Activated CD4-positive, alpha-beta T cell treated with anti-CD3 and anti-CD28 coated beads, Interleukin-2, amount 10 ng/mL, durations not matched to agents 24 days and 14 days (primary cell): ENCODE measurements at regions not wholly inside any gene's neighbourhood (a gene's known extent, or its start where the extent isn't known, plus 50 kb on each side); places are given as distances from the start of the nearest gene placed in this dataset.

Experiments used
- DNase-seq: peaks from one replicate; pipeline ENCODE4 v3.0.0; 2022
- H3K27ac Mint-ChIP-seq: one replicate; pipeline ENCODE4 v1.8.0; 2022; ENCODE audit warnings: mild to moderate bottlenecking, mixed read lengths
- H3K27me3 Mint-ChIP-seq: one replicate; pipeline ENCODE4 v1.8.0; 2022; ENCODE audit warnings: mixed read lengths
- H3K36me3 Mint-ChIP-seq: one replicate; pipeline ENCODE4 v1.8.0; 2022; ENCODE audit warnings: low read depth, mild to moderate bottlenecking, mixed read lengths
- H3K4me1 Mint-ChIP-seq: one replicate; pipeline ENCODE4 v1.8.0; 2021; ENCODE audit warnings: mixed read lengths
- H3K4me3 Mint-ChIP-seq: one replicate; pipeline ENCODE4 v1.8.0; 2022; ENCODE audit warnings: mild to moderate bottlenecking, moderate library complexity, mixed read lengths
- H3K9me3 Mint-ChIP-seq: one replicate; pipeline ENCODE4 v1.8.0; 2021; ENCODE audit warnings: mixed read lengths
- intact Hi-C: fragments of 100-400 bp; cut with micrococcal nuclease; formaldehyde crosslinking; loops from one replicate; pipeline ENCODE4 v1.15.1; 2023

GRCh38 chr5:74476046-74476818 lies 164.3 kb downstream of the ENC1 start:
- Mint-ChIP-seq H3K36me3 (no peaks in the 10 kb centered on the region), H3K27ac (no peak overlapping the region), H3K9me3 (no peaks in the 10 kb centered on the region), H3K4me3 (no peak overlapping the region), H3K27me3 (peaks cover 9% of the 10 kb centered on the region), H3K4me1 (no peaks in the 10 kb centered on the region)
- intact Hi-C loops = no loop called here
- no peak for DNase-seq

GRCh38 chr5:74471875-74472274 lies 168.7 kb downstream of the ENC1 start:
- Mint-ChIP-seq H3K9me3 (no peaks in the 10 kb centered on the region), H3K4me1 (no peaks in the 10 kb centered on the region), H3K4me3 (no peak overlapping the region), H3K36me3 (no peaks in the 10 kb centered on the region), H3K27ac (no peak overlapping the region), H3K27me3 (peaks cover 7% of the 10 kb centered on the region)
- intact Hi-C loops = no loop called here
- no peak for DNase-seq

- intact Hi-C loops = no loop called here
Observed at GRCh38 chr5:74469234-74469994, 171.1 kb downstream of the ENC1 start.

GRCh38 chr5:74468421-74468820 lies 172.1 kb downstream of the ENC1 start:
- Mint-ChIP-seq H3K27me3 (no peaks in the 10 kb centered on the region), H3K9me3 (no peaks in the 10 kb centered on the region), H3K36me3 (no peaks in the 10 kb centered on the region), H3K4me1 (no peaks in the 10 kb centered on the region), H3K27ac (no peak overlapping the region), H3K4me3 (no peak overlapping the region)
- DNase-seq = no peak
- intact Hi-C loops = no loop called here

More at GRCh38 chr5:74469234-74469994, 171.1 kb downstream of the ENC1 start:
- H3K27me3 Mint-ChIP-seq = peaks cover under 1% of the 10 kb centered on the region
- no peaks in the 10 kb centered on the region for H3K36me3 Mint-ChIP-seq
- no peaks in the 10 kb centered on the region for H3K4me1 Mint-ChIP-seq
- no peak for DNase-seq
- no peak overlapping the region for H3K27ac Mint-ChIP-seq
- H3K4me3 Mint-ChIP-seq = no peak overlapping the region
- H3K9me3 Mint-ChIP-seq = no peaks in the 10 kb centered on the region

GRCh38 chr5:74465724-74466123 lies 174.8 kb downstream of the ENC1 start:
- intact Hi-C loops = no loop called here
- DNase-seq = no peak
- Mint-ChIP-seq H3K4me3 (no peak overlapping the region), H3K9me3 (no peaks in the 10 kb centered on the region), H3K4me1 (no peaks in the 10 kb centered on the region), H3K36me3 (no peaks in the 10 kb centered on the region), H3K27me3 (peaks cover 10% of the 10 kb centered on the region), H3K27ac (no peak overlapping the region)

- H3K9me3 Mint-ChIP-seq = no peaks in the 10 kb centered on the region
- peaks cover 10% of the 10 kb centered on the region for H3K27me3 Mint-ChIP-seq
- intact Hi-C loops = no loop called here
- H3K4me3 Mint-ChIP-seq = no peak overlapping the region
- DNase-seq = no peak
- no peaks in the 10 kb centered on the region for H3K36me3 Mint-ChIP-seq
- no peak overlapping the region for H3K27ac Mint-ChIP-seq
- no peaks in the 10 kb centered on the region for H3K4me1 Mint-ChIP-seq
Observed at GRCh38 chr5:74464512-74465209, 175.9 kb downstream of the ENC1 start.

- H3K4me1 Mint-ChIP-seq = no peaks in the 10 kb centered on the region
- no peak overlapping the region for H3K27ac Mint-ChIP-seq
- H3K4me3 Mint-ChIP-seq = no peak overlapping the region
- H3K27me3 Mint-ChIP-seq = peaks cover 14% of the 10 kb centered on the region
- no peaks in the 10 kb centered on the region for H3K36me3 Mint-ChIP-seq
- intact Hi-C loops = no loop called here
- no peaks in the 10 kb centered on the region for H3K9me3 Mint-ChIP-seq
- no peak for DNase-seq
Observed at GRCh38 chr5:74462356-74462755, 178.2 kb downstream of the ENC1 start.

- no peak for DNase-seq
- intact Hi-C loops = no loop called here
- Mint-ChIP-seq H3K36me3 (no peaks in the 10 kb centered on the region), H3K4me3 (no peak overlapping the region), H3K27me3 (peaks cover 14% of the 10 kb centered on the region), H3K27ac (no peak overlapping the region), H3K9me3 (no peaks in the 10 kb centered on the region), H3K4me1 (no peaks in the 10 kb centered on the region)
Observed at GRCh38 chr5:74461251-74461650, 179.3 kb downstream of the ENC1 start.

- intact Hi-C loops = no loop called here
- no peak overlapping the region for H3K4me3 Mint-ChIP-seq
- no peak for DNase-seq
- no peaks in the 10 kb centered on the region for H3K9me3 Mint-ChIP-seq
- no peaks in the 10 kb centered on the region for H3K36me3 Mint-ChIP-seq
- no peak overlapping the region for H3K27ac Mint-ChIP-seq
- peaks cover 14% of the 10 kb centered on the region for H3K27me3 Mint-ChIP-seq
- H3K4me1 Mint-ChIP-seq = no peaks in the 10 kb centered on the region
Observed at GRCh38 chr5:74460694-74461093, 179.8 kb downstream of the ENC1 start.

- Mint-ChIP-seq H3K4me1 (no peaks in the 10 kb centered on the region), H3K27ac (no peak overlapping the region), H3K4me3 (no peak overlapping the region), H3K27me3 (peaks cover 14% of the 10 kb centered on the region), H3K36me3 (no peaks in the 10 kb centered on the region), H3K9me3 (no peaks in the 10 kb centered on the region)
- intact Hi-C loops = no loop called here
- DNase-seq = no peak
Observed at GRCh38 chr5:74459984-74460383, 180.5 kb downstream of the ENC1 start.

GRCh38 chr5:74457876-74458275 lies 182.7 kb downstream of the ENC1 start:
- H3K4me3 Mint-ChIP-seq = no peak overlapping the region
- DNase-seq = no peak
- peaks cover 17% of the 10 kb centered on the region for H3K27me3 Mint-ChIP-seq
- H3K9me3 Mint-ChIP-seq = no peaks in the 10 kb centered on the region
- H3K4me1 Mint-ChIP-seq = no peaks in the 10 kb centered on the region
- intact Hi-C loops = no loop called here
- no peak overlapping the region for H3K27ac Mint-ChIP-seq
- H3K36me3 Mint-ChIP-seq = no peaks in the 10 kb centered on the region

GRCh38 chr5:74454263-74455030 lies 186.1 kb downstream of the ENC1 start:
- DNase-seq = no peak
- Mint-ChIP-seq H3K27me3 (peaks cover 8% of the 10 kb centered on the region), H3K36me3 (no peaks in the 10 kb centered on the region), H3K4me3 (no peak overlapping the region), H3K27ac (no peak overlapping the region), H3K4me1 (no peaks in the 10 kb centered on the region), H3K9me3 (no peaks in the 10 kb centered on the region)
- intact Hi-C loops = no loop called here

GRCh38 chr5:74452856-74453255 lies 187.7 kb downstream of the ENC1 start:
- H3K36me3 Mint-ChIP-seq = no peaks in the 10 kb centered on the region
- H3K9me3 Mint-ChIP-seq = no peaks in the 10 kb centered on the region
- no peak overlapping the region for H3K27ac Mint-ChIP-seq
- H3K4me1 Mint-ChIP-seq = no peaks in the 10 kb centered on the region
- DNase-seq = no peak
- no peak overlapping the region for H3K4me3 Mint-ChIP-seq
- peaks cover 4% of the 10 kb centered on the region for H3K27me3 Mint-ChIP-seq
- intact Hi-C loops = no loop called here
